Activated T-cell treated with anti-CD3 and anti-CD28 coated beads, Interleukin-2, amount 50 U/mL, for 72 hours (primary cell): ENCODE measurements at regions not wholly inside any gene's neighbourhood (a gene's known extent, or its start where the extent isn't known, plus 50 kb on each side); places are given as distances from the start of the nearest gene placed in this dataset.

Source experiments
- ATAC-seq, 2 donors: fragments of 150-1000 bp; cut with Tn5 transposase; replicated peaks in 1 of 2; 2 replicates each; pipeline ENCODE4 v1.10.0; 2021; ENCODE audit warnings: moderate library complexity in 2 of 2, mild to moderate bottlenecking in 1 of 2
- DNase-seq, 2 donors: peaks; one replicate each; pipeline ENCODE4 v3.0.0; 2021 to 2022; ENCODE audit warnings: mixed read lengths in 1 of 2
- H3K27ac Mint-ChIP-seq: one replicate; pipeline ENCODE4 v1.8.0; 2022; ENCODE audit warnings: mild to moderate bottlenecking, moderate library complexity, mixed read lengths
- H3K27me3 Mint-ChIP-seq: one replicate; pipeline ENCODE4 v1.8.0; 2022; ENCODE audit warnings: low read depth, mixed read lengths
- H3K36me3 Mint-ChIP-seq, 2 donors: one replicate each; pipeline ENCODE4 v1.8.0; 2022; ENCODE audit warnings: mixed read lengths in 2 of 2, mild to moderate bottlenecking in 1 of 2; ENCODE audit not compliant: insufficient read depth in 2 of 2
- H3K4me1 Mint-ChIP-seq: one replicate; pipeline ENCODE4 v1.8.0; 2022; ENCODE audit warnings: low read depth, mixed read lengths
- H3K4me3 Mint-ChIP-seq, 2 donors: one replicate each; pipeline ENCODE4 v1.8.0; 2022; ENCODE audit warnings: mild to moderate bottlenecking in 2 of 2, mixed read lengths in 2 of 2, moderate library complexity in 2 of 2
- H3K9me3 Mint-ChIP-seq, 2 donors: one replicate each; pipeline ENCODE4 v1.8.0; 2022; ENCODE audit warnings: mixed read lengths in 2 of 2

GRCh38 chr2:71886241-71886640, 261.4 kb downstream of the CYP26B1 start:
- H3K27me3 Mint-ChIP-seq: peaks cover 6% of the 10 kb centered on the region
- no peaks in the 10 kb centered on the region for H3K4me1 Mint-ChIP-seq
- peaks cover 2 to 3% of the 10 kb centered on the region in 2 donors for H3K9me3 Mint-ChIP-seq
- H3K4me3 Mint-ChIP-seq: no peak overlapping the region
- ATAC-seq (no peak), DNase-seq (no peak)
- H3K36me3 Mint-ChIP-seq: no peaks in the 10 kb centered on the region
- H3K27ac Mint-ChIP-seq: no peak overlapping the region

GRCh38 chr2:71884303-71885042, 263.2 kb downstream of the CYP26B1 start:
- ATAC-seq (no peak), DNase-seq (no peak)
- H3K27ac Mint-ChIP-seq: no peak overlapping the region
- no peak overlapping the region for H3K4me3 Mint-ChIP-seq
- H3K27me3 Mint-ChIP-seq: no peaks in the 10 kb centered on the region
- H3K36me3 Mint-ChIP-seq: no peaks in the 10 kb centered on the region
- no peaks in the 10 kb centered on the region for H3K4me1 Mint-ChIP-seq
- H3K9me3 Mint-ChIP-seq: peaks cover 2 to 3% of the 10 kb centered on the region in 2 donors

- Mint-ChIP-seq H3K36me3 (no peaks in the 10 kb centered on the region), H3K9me3 (peaks cover 2 to 3% of the 10 kb centered on the region in 2 donors)
- DNase-seq: no peak
Observed at GRCh38 chr2:71882949-71883472, 264.7 kb downstream of the CYP26B1 start.

GRCh38 chr2:71882236-71882946, 265.3 kb downstream of the CYP26B1 start:
- no peaks in the 10 kb centered on the region for H3K4me1 Mint-ChIP-seq
- H3K4me3 Mint-ChIP-seq: no peak overlapping the region
- no peaks in the 10 kb centered on the region for H3K36me3 Mint-ChIP-seq
- ATAC-seq (no peak), DNase-seq (no peak)
- H3K27ac Mint-ChIP-seq: no peak overlapping the region
- peaks cover 2 to 3% of the 10 kb centered on the region in 2 donors for H3K9me3 Mint-ChIP-seq
- H3K27me3 Mint-ChIP-seq: peaks cover 6% of the 10 kb centered on the region

More at GRCh38 chr2:71882949-71883472, 264.7 kb downstream of the CYP26B1 start:
- Mint-ChIP-seq H3K4me3 (no peak overlapping the region), H3K4me1 (no peaks in the 10 kb centered on the region), H3K27me3 (peaks cover 6% of the 10 kb centered on the region), H3K27ac (no peak overlapping the region)
- ATAC-seq: no peak

- no peak for ATAC-seq
- no peak overlapping the region for H3K4me3 Mint-ChIP-seq
Observed at GRCh38 chr2:71880846-71881610, 266.6 kb downstream of the CYP26B1 start.

GRCh38 chr2:71880287-71880686, 267.4 kb downstream of the CYP26B1 start:
- Mint-ChIP-seq H3K27ac (no peak overlapping the region), H3K36me3 (no peaks in the 10 kb centered on the region), H3K9me3 (peaks cover 0 to 1% of the 10 kb centered on the region in 2 donors), H3K27me3 (peaks cover 10% of the 10 kb centered on the region), H3K4me1 (no peaks in the 10 kb centered on the region), H3K4me3 (no peak overlapping the region)
- DNase-seq (no peak), ATAC-seq (no peak)

More at GRCh38 chr2:71880846-71881610, 266.6 kb downstream of the CYP26B1 start:
- Mint-ChIP-seq H3K9me3 (peaks cover 0 to 1% of the 10 kb centered on the region in 2 donors), H3K27me3 (peaks cover 6% of the 10 kb centered on the region), H3K27ac (no peak overlapping the region), H3K4me1 (no peaks in the 10 kb centered on the region), H3K36me3 (no peaks in the 10 kb centered on the region)
- DNase-seq: no peak

- DNase-seq (no peak), ATAC-seq (no peak)
- no peaks in the 10 kb centered on the region for H3K4me1 Mint-ChIP-seq
- no peaks in the 10 kb centered on the region for H3K9me3 Mint-ChIP-seq
- no peak overlapping the region for H3K27ac Mint-ChIP-seq
- H3K27me3 Mint-ChIP-seq: peaks cover 11% of the 10 kb centered on the region
- no peaks in the 10 kb centered on the region for H3K36me3 Mint-ChIP-seq
- H3K4me3 Mint-ChIP-seq: no peak overlapping the region
Observed at GRCh38 chr2:71879509-71880184, 268.0 kb downstream of the CYP26B1 start.

- ATAC-seq: no peak
- H3K36me3 Mint-ChIP-seq: no peaks in the 10 kb centered on the region
- H3K9me3 Mint-ChIP-seq: no peaks in the 10 kb centered on the region
- no peak overlapping the region for H3K4me3 Mint-ChIP-seq
- DNase-seq: no peak
- peaks cover 11% of the 10 kb centered on the region for H3K27me3 Mint-ChIP-seq
- H3K27ac Mint-ChIP-seq: no peak overlapping the region
- H3K4me1 Mint-ChIP-seq: no peaks in the 10 kb centered on the region
Observed at GRCh38 chr2:71878626-71879508, 268.8 kb downstream of the CYP26B1 start.

GRCh38 chr2:71877636-71878035, 270.0 kb downstream of the CYP26B1 start:
- Mint-ChIP-seq H3K27ac (no peak overlapping the region), H3K4me1 (no peaks in the 10 kb centered on the region), H3K9me3 (no peaks in the 10 kb centered on the region), H3K27me3 (peaks cover 11% of the 10 kb centered on the region), H3K36me3 (no peaks in the 10 kb centered on the region), H3K4me3 (no peak overlapping the region)
- no peak for DNase-seq
- no peak for ATAC-seq

- H3K9me3 Mint-ChIP-seq: no peaks in the 10 kb centered on the region
- ATAC-seq (no peak), DNase-seq (no peak)
- no peaks in the 10 kb centered on the region for H3K36me3 Mint-ChIP-seq
- H3K27ac Mint-ChIP-seq: no peak overlapping the region
- H3K4me3 Mint-ChIP-seq: no peak overlapping the region
- no peaks in the 10 kb centered on the region for H3K4me1 Mint-ChIP-seq
- peaks cover 11% of the 10 kb centered on the region for H3K27me3 Mint-ChIP-seq
Observed at GRCh38 chr2:71876542-71877451, 270.9 kb downstream of the CYP26B1 start.

GRCh38 chr2:71872466-71873051, 275.1 kb downstream of the CYP26B1 start:
- no peaks in the 10 kb centered on the region for H3K36me3 Mint-ChIP-seq
- no peaks in the 10 kb centered on the region for H3K9me3 Mint-ChIP-seq
- no peak overlapping the region for H3K4me3 Mint-ChIP-seq
- H3K27ac Mint-ChIP-seq: no peak overlapping the region
- ATAC-seq (no peak), DNase-seq (no peak)
- no peaks in the 10 kb centered on the region for H3K4me1 Mint-ChIP-seq
- peaks cover 19% of the 10 kb centered on the region for H3K27me3 Mint-ChIP-seq
